HepG2 (cell line): ENCODE measurements at regions not wholly inside any gene's neighbourhood (a gene's known extent, or its start where the extent isn't known, plus 50 kb on each side); places are given as distances from the start of the nearest gene placed in this dataset.
A peak's percentile ranks its signal among the peaks of the same experiment; 100 is the strongest.

Experiments used
- ATAC-seq: fragments of 200-7000 bp; cut with Tn5 transposase; 3 replicates; pipeline ENCODE4 v1.9.1; 2020; ENCODE audit warnings: mild to moderate bottlenecking, moderate library complexity
- BruUV-seq: library from RNA; stranded (reverse); fragments of 400-500 nt; replicated peaks from 2 replicates; lab custom pipeline; 2021; lab: Mats Ljungman, UMichigan
- CTCF ChIA-PET: fragments of 300-600 bp; formaldehyde crosslinking; extraction: SDS; loops from one replicate; lab custom pipeline; 2021; ENCODE audit warnings: low total read pairs, inconsistent platforms, low intra/inter-chr PET ratio; lab: Yijun Ruan, JAX
- POLR2A ChIA-PET: fragments of 350-600 bp; sonication (Branson Sonifier 250); formaldehyde crosslinking; loops from one replicate; lab custom pipeline; 2020; ENCODE audit warnings: antibody characterized with exemption, inconsistent platforms; lab: Yijun Ruan, JAX
- DNase-seq: peaks from one replicate; pipeline ENCODE4 v3.0.0-alpha.2; 2015; ENCODE audit warnings: low spot score
- FAIRE-seq: peaks from 3 replicates; lab custom pipeline; 2011; peaks lifted over from hg19 to GRCh38; lab: Jason Lieb, UNC
- H2AFZ ChIP-seq: one replicate; pipeline ENCODE4 v1.6.1; 2011; ENCODE audit warnings: low read length, inconsistent platforms
- H3K27ac ChIP-seq: fragments of 300-600 bp; 3 replicates; pipeline ENCODE4 v1.8.0; 2011; ENCODE audit warnings: mixed run types, mild to moderate bottlenecking, mixed read lengths, low read length, inconsistent platforms; ENCODE audit not compliant: insufficient read depth; ENCODE audit errors: extremely low read length
- H3K27me3 ChIP-seq, 2 experiments: fragments of 200-600 bp in 1 of 2; 2 replicates in 1 of 2; 3 replicates in 1 of 2; pipeline versions ENCODE4 v1.6.0 to v1.8.0; 2011; ENCODE audit warnings: low read length in 2 of 2, mild to moderate bottlenecking in 2 of 2, moderate library complexity in 2 of 2, inconsistent platforms in 1 of 2; ENCODE audit not compliant: insufficient read depth in 2 of 2, control insufficient read depth in 1 of 2
- H3K36me3 ChIP-seq, 2 experiments: fragments of 200-600 bp in 1 of 2; replicated peaks in 1 of 2; 2 replicates in 1 of 2; 3 replicates in 1 of 2; pipeline versions ENCODE4 v1.5.1 to v1.8.0; 2011; ENCODE audit warnings: low read length in 2 of 2, inconsistent platforms in 1 of 2; ENCODE audit not compliant: insufficient read depth in 2 of 2, control insufficient read depth in 1 of 2
- H3K4me1 ChIP-seq: 2 replicates; pipeline ENCODE4 v1.5.1; 2012; ENCODE audit warnings: low read length, inconsistent platforms; ENCODE audit not compliant: insufficient read depth
- H3K4me2 ChIP-seq: 2 replicates; pipeline ENCODE4 v1.6.0; 2011; ENCODE audit warnings: low read depth, low read length, inconsistent platforms
- H3K4me3 ChIP-seq, 3 experiments: fragments of 200-600 bp in 1 of 3; sonication (generic), shearing (Covaris generic) in 1 of 3; replicated peaks in 1 of 3; 2 replicates each; pipeline ENCODE4 v1.5.1; 2011 to 2016; ENCODE audit warnings: low read length in 3 of 3, inconsistent platforms in 2 of 3, low read depth in 2 of 3, mild to moderate bottlenecking in 2 of 3, control low read depth in 1 of 3, mixed read lengths in 1 of 3; ENCODE audit not compliant: insufficient read depth in 1 of 3
- H3K79me2 ChIP-seq: one replicate; pipeline ENCODE4 v1.6.1; 2011; ENCODE audit warnings: low read length, inconsistent platforms; ENCODE audit not compliant: insufficient read depth
- H3K9ac ChIP-seq: 2 replicates; pipeline ENCODE4 v1.6.0; 2011; ENCODE audit warnings: mild to moderate bottlenecking, low read depth, low read length, inconsistent platforms; ENCODE audit not compliant: insufficient read depth
- H3K9me3 ChIP-seq: 2 replicates; pipeline ENCODE4 v1.5.1; 2012; ENCODE audit warnings: mild to moderate bottlenecking, low read length
- H4K20me1 ChIP-seq: 2 replicates; pipeline ENCODE4 v1.6.0; 2011; ENCODE audit warnings: inconsistent platforms, mild to moderate bottlenecking, low read length, moderate library complexity; ENCODE audit not compliant: insufficient read depth
- NR3C1 ChIP-seq: sonication (generic); formaldehyde crosslinking; IDR thresholded peaks from 2 replicates; pipeline ENCODE4 v1.4.0; 2020; ENCODE audit warnings: missing genetic modification reagents
- STAG1 ChIP-seq: sonication (generic); formaldehyde crosslinking; IDR thresholded peaks from 2 replicates; pipeline ENCODE4 v1.4.0; 2020; ENCODE audit warnings: missing genetic modification reagents
- TCF7L2 ChIP-seq: IDR thresholded peaks from 2 replicates; pipeline ENCODE4 v1.6.1; 2011; ENCODE audit warnings: mild to moderate bottlenecking, low read depth, low read length, moderate library complexity
- ZFP91 ChIP-seq: sonication (generic); formaldehyde crosslinking; IDR thresholded peaks from 2 replicates; pipeline ENCODE4 v1.9.0; 2022; ENCODE audit warnings: missing genetic modification reagents, mild to moderate bottlenecking, borderline replicate concordance
- ZNF75D ChIP-seq: sonication (generic); formaldehyde crosslinking; IDR thresholded peaks from 2 replicates; pipeline ENCODE4 v1.8.1; 2023; ENCODE audit warnings: missing genetic modification reagents, mild to moderate bottlenecking, borderline replicate concordance
- WGBS: methylation state at CpG from one replicate; pipeline ENCODE4 v1.1.6; 2017; ENCODE audit warnings: low lambda C conversion rate; 5-methylcytosine and 5-hydroxymethylcytosine counted together
- in situ Hi-C: cut with HindIII; loops from 2 replicates; pipeline ENCODE4 v1.10.0; 2017; ENCODE audit warnings: low pct_unique_long_range_greater_than_20kb; ENCODE audit not compliant: extremely low pct_ligation_motif_present
- intact Hi-C: fragments of 100-400 bp; cut with micrococcal nuclease; formaldehyde crosslinking; loops from one replicate; pipeline ENCODE4 v1.10.0; 2022; ENCODE audit not compliant: unreplicated experiment
- TF ChIP-seq, protein P1 (sequence below): sonication (generic); formaldehyde crosslinking; IDR thresholded peaks from 2 replicates; pipeline ENCODE4 v1.4.0; 2020; ENCODE audit warnings: missing genetic modification reagents

- DNase-seq = no peak
- H3K4me3 ChIP-seq = no peak overlapping the region
- no peak overlapping the region for H3K4me2 ChIP-seq
- in situ Hi-C loops = no loop called here
- H3K4me1 ChIP-seq = 0 out of 2 replicates have a peak, but pooled peaks cover 11% of the 10 kb centered on the region
- intact Hi-C loops = no loop called here
- whole genome bisulfite sequencing = 93% methylated on average over 3 of the region's 3 CpGs
- BruUV-seq = no TSS peak
- POLR2A ChIA-PET = no interaction called here
- TF ChIP-seq TCF7L2 (no peak), NR3C1 (CRISPR knock-in tag) (no peak), ZFP91 (CRISPR knock-in tag) (no peak), STAG1 (CRISPR knock-in tag) (peak; percentile 25; the same call in 1 of the 2 replicates), ZNF75D (no peak)
- TF ChIP-seq, protein P1, sequence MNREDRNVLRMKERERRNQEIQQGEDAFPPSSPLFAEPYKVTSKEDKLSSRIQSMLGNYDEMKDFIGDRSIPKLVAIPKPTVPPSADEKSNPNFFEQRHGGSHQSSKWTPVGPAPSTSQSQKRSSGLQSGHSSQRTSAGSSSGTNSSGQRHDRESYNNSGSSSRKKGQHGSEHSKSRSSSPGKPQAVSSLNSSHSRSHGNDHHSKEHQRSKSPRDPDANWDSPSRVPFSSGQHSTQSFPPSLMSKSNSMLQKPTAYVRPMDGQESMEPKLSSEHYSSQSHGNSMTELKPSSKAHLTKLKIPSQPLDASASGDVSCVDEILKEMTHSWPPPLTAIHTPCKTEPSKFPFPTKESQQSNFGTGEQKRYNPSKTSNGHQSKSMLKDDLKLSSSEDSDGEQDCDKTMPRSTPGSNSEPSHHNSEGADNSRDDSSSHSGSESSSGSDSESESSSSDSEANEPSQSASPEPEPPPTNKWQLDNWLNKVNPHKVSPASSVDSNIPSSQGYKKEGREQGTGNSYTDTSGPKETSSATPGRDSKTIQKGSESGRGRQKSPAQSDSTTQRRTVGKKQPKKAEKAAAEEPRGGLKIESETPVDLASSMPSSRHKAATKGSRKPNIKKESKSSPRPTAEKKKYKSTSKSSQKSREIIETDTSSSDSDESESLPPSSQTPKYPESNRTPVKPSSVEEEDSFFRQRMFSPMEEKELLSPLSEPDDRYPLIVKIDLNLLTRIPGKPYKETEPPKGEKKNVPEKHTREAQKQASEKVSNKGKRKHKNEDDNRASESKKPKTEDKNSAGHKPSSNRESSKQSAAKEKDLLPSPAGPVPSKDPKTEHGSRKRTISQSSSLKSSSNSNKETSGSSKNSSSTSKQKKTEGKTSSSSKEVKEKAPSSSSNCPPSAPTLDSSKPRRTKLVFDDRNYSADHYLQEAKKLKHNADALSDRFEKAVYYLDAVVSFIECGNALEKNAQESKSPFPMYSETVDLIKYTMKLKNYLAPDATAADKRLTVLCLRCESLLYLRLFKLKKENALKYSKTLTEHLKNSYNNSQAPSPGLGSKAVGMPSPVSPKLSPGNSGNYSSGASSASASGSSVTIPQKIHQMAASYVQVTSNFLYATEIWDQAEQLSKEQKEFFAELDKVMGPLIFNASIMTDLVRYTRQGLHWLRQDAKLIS (CRISPR knock-in tag) = no peak
- TF ChIP-seq, all 625 proteins: peak for 1
- H3K27ac ChIP-seq = no peak overlapping the region
- H3K9ac ChIP-seq = no peak overlapping the region
- no peaks in the 10 kb centered on the region for H3K79me2 ChIP-seq
- H4K20me1 ChIP-seq = no peaks in the 10 kb centered on the region
- H2AFZ ChIP-seq = no peak overlapping the region
- CTCF ChIA-PET = no interaction called here
- H3K9me3 ChIP-seq = no peaks in the 10 kb centered on the region
- H3K36me3 ChIP-seq = no peaks in the 10 kb centered on the region
- ATAC-seq (no peak), FAIRE-seq (no peak)
- no peaks in the 10 kb centered on the region for H3K27me3 ChIP-seq
Observed at GRCh38 chr10:33887188-33887587, 552.7 kb upstream of the NRP1 start.
